Breast epithelium (tissue), 3 donors: ENCODE measurements at regions not wholly inside any gene's neighbourhood (a gene's known extent, or its start where the extent isn't known, plus 50 kb on each side); places are given as distances from the start of the nearest gene placed in this dataset.

Experiments used
- POLR2A ChIP-seq: fragments of 450-650 bp; IDR thresholded peaks from one replicate; pipeline ENCODE4 v1.6.1; 2016; ENCODE audit warnings: antibody characterized with exemption, mild to moderate bottlenecking, moderate library complexity
- POLR2AphosphoS5 ChIP-seq, 3 donors: sonication (generic); formaldehyde crosslinking; IDR thresholded peaks; one replicate each; pipeline ENCODE4 v1.6.1; 2017; ENCODE audit warnings: antibody characterized with exemption in 3 of 3
- TF ChIP-seq, protein P1 (sequence below), 3 donors: fragments of 450-650 bp; IDR thresholded peaks; one replicate each; pipeline ENCODE4 v1.5.1; 2016 to 2017; ENCODE audit warnings: antibody characterized with exemption in 3 of 3, mild to moderate bottlenecking in 3 of 3, moderate library complexity in 3 of 3

GRCh38 chr10:3926258-3926657, 141.2 kb upstream of the KLF6 start:
- TF ChIP-seq, protein P1, sequence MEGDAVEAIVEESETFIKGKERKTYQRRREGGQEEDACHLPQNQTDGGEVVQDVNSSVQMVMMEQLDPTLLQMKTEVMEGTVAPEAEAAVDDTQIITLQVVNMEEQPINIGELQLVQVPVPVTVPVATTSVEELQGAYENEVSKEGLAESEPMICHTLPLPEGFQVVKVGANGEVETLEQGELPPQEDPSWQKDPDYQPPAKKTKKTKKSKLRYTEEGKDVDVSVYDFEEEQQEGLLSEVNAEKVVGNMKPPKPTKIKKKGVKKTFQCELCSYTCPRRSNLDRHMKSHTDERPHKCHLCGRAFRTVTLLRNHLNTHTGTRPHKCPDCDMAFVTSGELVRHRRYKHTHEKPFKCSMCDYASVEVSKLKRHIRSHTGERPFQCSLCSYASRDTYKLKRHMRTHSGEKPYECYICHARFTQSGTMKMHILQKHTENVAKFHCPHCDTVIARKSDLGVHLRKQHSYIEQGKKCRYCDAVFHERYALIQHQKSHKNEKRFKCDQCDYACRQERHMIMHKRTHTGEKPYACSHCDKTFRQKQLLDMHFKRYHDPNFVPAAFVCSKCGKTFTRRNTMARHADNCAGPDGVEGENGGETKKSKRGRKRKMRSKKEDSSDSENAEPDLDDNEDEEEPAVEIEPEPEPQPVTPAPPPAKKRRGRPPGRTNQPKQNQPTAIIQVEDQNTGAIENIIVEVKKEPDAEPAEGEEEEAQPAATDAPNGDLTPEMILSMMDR (IDR thresholded peaks at IDR 0.05): no peak
- no peak for TF ChIP-seq POLR2AphosphoS5 (IDR thresholded peaks at IDR 0.05)
- no peak for TF ChIP-seq POLR2A
